ENCODE measurements at regions not wholly inside any gene's neighbourhood (a gene's known extent, or its start where the extent isn't known, plus 50 kb on each side); places are given as distances from the start of the nearest gene placed in this dataset.

DNA sequence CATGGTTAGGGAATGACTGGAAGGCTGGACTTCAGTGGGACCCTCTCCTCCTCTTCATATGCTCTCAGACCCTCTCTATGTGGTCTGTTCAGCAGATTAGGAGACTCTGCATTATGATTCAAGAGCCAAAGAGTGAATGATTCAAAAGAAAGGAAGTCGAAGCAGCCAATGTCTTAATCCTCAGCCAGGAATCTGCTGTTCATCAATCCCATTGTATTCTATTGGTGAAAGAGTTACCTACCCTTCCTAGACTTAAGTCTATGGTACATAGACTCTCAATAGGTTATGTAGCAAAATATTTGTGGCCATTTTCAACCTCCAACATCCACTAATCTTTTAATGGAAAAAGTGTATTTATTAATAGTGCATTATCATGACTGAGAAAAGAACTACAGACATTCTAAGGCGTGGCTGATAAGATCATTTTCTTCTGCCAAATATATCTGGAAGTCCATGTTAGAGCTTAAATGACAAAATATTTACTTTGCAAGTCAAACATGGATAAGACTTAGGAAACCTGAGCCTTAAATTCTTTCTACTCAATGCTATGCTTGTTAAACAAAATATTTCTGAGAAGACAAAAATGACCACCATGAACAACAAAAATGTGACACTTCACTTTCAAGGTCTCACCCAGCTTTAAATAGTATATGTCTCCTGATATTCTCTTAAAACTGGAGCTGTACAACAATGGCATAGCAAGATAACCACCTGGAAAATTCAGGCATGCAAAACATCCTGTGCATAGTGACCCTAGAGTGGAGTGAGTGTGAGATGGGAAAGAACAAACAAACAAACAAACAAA is 1100.6 kb downstream of the GALC start:
- TF ChIP-seq, protein P1, sequence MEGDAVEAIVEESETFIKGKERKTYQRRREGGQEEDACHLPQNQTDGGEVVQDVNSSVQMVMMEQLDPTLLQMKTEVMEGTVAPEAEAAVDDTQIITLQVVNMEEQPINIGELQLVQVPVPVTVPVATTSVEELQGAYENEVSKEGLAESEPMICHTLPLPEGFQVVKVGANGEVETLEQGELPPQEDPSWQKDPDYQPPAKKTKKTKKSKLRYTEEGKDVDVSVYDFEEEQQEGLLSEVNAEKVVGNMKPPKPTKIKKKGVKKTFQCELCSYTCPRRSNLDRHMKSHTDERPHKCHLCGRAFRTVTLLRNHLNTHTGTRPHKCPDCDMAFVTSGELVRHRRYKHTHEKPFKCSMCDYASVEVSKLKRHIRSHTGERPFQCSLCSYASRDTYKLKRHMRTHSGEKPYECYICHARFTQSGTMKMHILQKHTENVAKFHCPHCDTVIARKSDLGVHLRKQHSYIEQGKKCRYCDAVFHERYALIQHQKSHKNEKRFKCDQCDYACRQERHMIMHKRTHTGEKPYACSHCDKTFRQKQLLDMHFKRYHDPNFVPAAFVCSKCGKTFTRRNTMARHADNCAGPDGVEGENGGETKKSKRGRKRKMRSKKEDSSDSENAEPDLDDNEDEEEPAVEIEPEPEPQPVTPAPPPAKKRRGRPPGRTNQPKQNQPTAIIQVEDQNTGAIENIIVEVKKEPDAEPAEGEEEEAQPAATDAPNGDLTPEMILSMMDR (IDR thresholded peaks at IDR 0.05), result no peak
- TF ChIP-seq POLR2A (IDR thresholded peaks at IDR 0.05), result no peak
